WTC11 (cell line): ENCODE measurements at regions not wholly inside any gene's neighbourhood (a gene's known extent, or its start where the extent isn't known, plus 50 kb on each side); places are given as distances from the start of the nearest gene placed in this dataset.
"Not testable (repeated sequence)": the region's sequence is repeated elsewhere in the genome, so short reads cannot be mapped to it uniquely, and the experiment has no call there.

Source experiments
- ATAC-seq: fragments of 200-7000 bp; cut with Tn5 transposase; 2 replicates; pipeline ENCODE4 v1.10.0; 2021; ENCODE audit warnings: mild to moderate bottlenecking, moderate library complexity
- CTCF ChIA-PET: fragments of 300-600 bp; sonication (Branson Sonifier 250); formaldehyde crosslinking; loops from one replicate; lab custom pipeline; 2021; ENCODE audit warnings: antibody characterized with exemption; lab: Charles Lee
- POLR2A ChIA-PET: fragments of 350-600 bp; sonication (Branson Sonifier 250); formaldehyde crosslinking; loops from one replicate; lab custom pipeline; 2021; ENCODE audit warnings: antibody characterized with exemption; lab: Charles Lee
- DNase-seq: peaks from one replicate; pipeline ENCODE4 v3.0.0; 2021; ENCODE audit warnings: low spot score
- H3K27ac Mint-ChIP-seq: 2 replicates; pipeline ENCODE4 v1.8.0; 2021; ENCODE audit warnings: mixed read lengths
- H3K27me3 Mint-ChIP-seq: 2 replicates; pipeline ENCODE4 v1.8.0; 2021; ENCODE audit warnings: low read depth, mild to moderate bottlenecking, moderate library complexity, mixed read lengths
- H3K36me3 Mint-ChIP-seq: 2 replicates; pipeline ENCODE4 v1.8.0; 2021; ENCODE audit warnings: mixed read lengths
- H3K4me1 Mint-ChIP-seq: 2 replicates; pipeline ENCODE4 v1.8.0; 2022; ENCODE audit warnings: mixed read lengths
- H3K4me3 Mint-ChIP-seq: 2 replicates; pipeline ENCODE4 v1.8.0; 2021; ENCODE audit warnings: mild to moderate bottlenecking, moderate library complexity, mixed read lengths
- H3K9me3 Mint-ChIP-seq: 2 replicates; pipeline ENCODE4 v1.8.0; 2021; ENCODE audit warnings: mixed read lengths
- ATF1 ChIP-seq: sonication (generic); formaldehyde crosslinking; IDR thresholded peaks from 2 replicates; pipeline ENCODE4 v1.8.1; 2023; ENCODE audit warnings: mild to moderate bottlenecking, moderate library complexity, missing genetic modification reagents
- ATF3 ChIP-seq: sonication (generic); formaldehyde crosslinking; conservative IDR thresholded peaks from 2 replicates; pipeline ENCODE4 v1.8.1; 2022; ENCODE audit warnings: mild to moderate bottlenecking, missing genetic modification reagents
- ATF6 ChIP-seq: sonication (generic); formaldehyde crosslinking; IDR thresholded peaks from 2 replicates; pipeline ENCODE4 v1.8.1; 2023; ENCODE audit warnings: mild to moderate bottlenecking, missing genetic modification reagents
- E2F4 ChIP-seq: sonication (generic); formaldehyde crosslinking; IDR thresholded peaks from 2 replicates; pipeline ENCODE4 v1.8.1; 2022; ENCODE audit warnings: low read depth, mild to moderate bottlenecking, moderate library complexity, missing genetic modification reagents, borderline replicate concordance
- ELF4 ChIP-seq: sonication (generic); formaldehyde crosslinking; IDR thresholded peaks from 2 replicates; pipeline ENCODE4 v1.8.1; 2022; ENCODE audit warnings: low read depth, mild to moderate bottlenecking, moderate library complexity, missing genetic modification reagents
- ETV6 ChIP-seq: sonication (generic); formaldehyde crosslinking; IDR thresholded peaks from 2 replicates; pipeline ENCODE4 v1.8.1; 2022; ENCODE audit warnings: mild to moderate bottlenecking, missing genetic modification reagents
- FOXK1 ChIP-seq: sonication (generic); formaldehyde crosslinking; IDR thresholded peaks from 2 replicates; pipeline ENCODE4 v1.8.0; 2022; ENCODE audit warnings: mild to moderate bottlenecking, moderate library complexity, missing genetic modification reagents
- FOXP4 ChIP-seq: sonication (generic); formaldehyde crosslinking; IDR thresholded peaks from 2 replicates; pipeline ENCODE4 v1.8.0; 2022; ENCODE audit warnings: mild to moderate bottlenecking, missing genetic modification reagents
- GABPB1 ChIP-seq: sonication (generic); formaldehyde crosslinking; IDR thresholded peaks from 2 replicates; pipeline ENCODE4 v1.8.1; 2023; ENCODE audit warnings: mild to moderate bottlenecking, missing genetic modification reagents
- NFYB ChIP-seq: sonication (generic); formaldehyde crosslinking; conservative IDR thresholded peaks from 2 replicates; pipeline ENCODE4 v1.8.0; 2022; ENCODE audit warnings: low read depth, missing genetic modification reagents
- NR1H2 ChIP-seq: sonication (generic); formaldehyde crosslinking; IDR thresholded peaks from 2 replicates; pipeline ENCODE4 v1.9.0; 2021; ENCODE audit warnings: mild to moderate bottlenecking, moderate library complexity, missing genetic modification reagents
- NR3C1 ChIP-seq: sonication (generic); formaldehyde crosslinking; conservative IDR thresholded peaks from 2 replicates; pipeline ENCODE4 v1.8.1; 2023; ENCODE audit warnings: low read depth, mild to moderate bottlenecking, missing genetic modification reagents
- PRRX2 ChIP-seq: fragments of 250-450 bp; sonication (Bioruptor Pico); IDR thresholded peaks from 2 replicates; pipeline ENCODE4 v1.8.0; 2021; ENCODE audit warnings: mild to moderate bottlenecking
- RELA ChIP-seq: sonication (generic); formaldehyde crosslinking; IDR thresholded peaks from 2 replicates; pipeline ENCODE4 v1.8.1; 2022; ENCODE audit warnings: missing genetic modification reagents, mild to moderate bottlenecking, borderline replicate concordance
- TCF7 ChIP-seq: sonication (generic); formaldehyde crosslinking; IDR thresholded peaks from 2 replicates; pipeline ENCODE4 v1.8.0; 2022; ENCODE audit warnings: mild to moderate bottlenecking, low read depth, missing genetic modification reagents, moderate library complexity
- TEAD1 ChIP-seq: sonication (generic); formaldehyde crosslinking; IDR thresholded peaks from 2 replicates; pipeline ENCODE4 v1.8.0; 2022; ENCODE audit warnings: mild to moderate bottlenecking, missing genetic modification reagents
- TEAD4 ChIP-seq: sonication (generic); formaldehyde crosslinking; IDR thresholded peaks from 2 replicates; pipeline ENCODE4 v1.8.0; 2022; ENCODE audit warnings: mild to moderate bottlenecking, missing genetic modification reagents
- ZNF121 ChIP-seq: sonication (generic); formaldehyde crosslinking; IDR thresholded peaks from 2 replicates; pipeline ENCODE4 v1.8.0; 2023; ENCODE audit warnings: missing genetic modification reagents
- ZNF281 ChIP-seq: sonication (generic); formaldehyde crosslinking; IDR thresholded peaks from 2 replicates; pipeline ENCODE4 v1.8.0; 2023; ENCODE audit warnings: mild to moderate bottlenecking, missing genetic modification reagents
- ZNF317 ChIP-seq: sonication (generic); formaldehyde crosslinking; IDR thresholded peaks from 2 replicates; pipeline ENCODE4 v1.8.1; 2023; ENCODE audit warnings: low read depth, mild to moderate bottlenecking, moderate library complexity, missing genetic modification reagents, borderline replicate concordance
- ZNF425 ChIP-seq: fragments of 250-450 bp; sonication (Bioruptor Pico); conservative IDR thresholded peaks from 2 replicates; pipeline ENCODE4 v1.9.0; 2021; ENCODE audit warnings: mild to moderate bottlenecking
- TF ChIP-seq, protein P1 (sequence below): fragments of 250-450 bp; sonication (Bioruptor Pico); IDR thresholded peaks from 2 replicates; pipeline ENCODE4 v1.9.0; 2021; ENCODE audit warnings: moderate library complexity, mild to moderate bottlenecking, inconsistent platforms, borderline replicate concordance

DNA sequence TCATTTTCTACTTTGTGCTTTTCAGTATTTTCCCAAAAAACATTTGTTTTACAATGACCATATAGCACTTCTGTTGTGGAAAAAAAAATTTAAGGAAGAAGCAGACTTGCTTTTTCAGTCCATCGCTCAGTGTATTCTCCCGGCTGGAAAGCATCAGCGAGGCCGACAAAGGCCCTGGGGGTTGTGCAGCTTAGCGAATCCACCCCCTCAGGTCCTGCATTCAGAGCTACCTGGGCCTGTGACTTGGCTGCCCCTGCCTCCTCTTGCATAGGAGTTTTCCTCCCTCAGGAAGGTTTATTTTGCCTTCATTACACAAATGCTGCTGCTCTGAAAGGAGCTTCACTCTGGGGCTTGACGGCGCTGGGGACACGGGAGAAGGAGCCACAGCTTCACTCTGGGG, 244.4 kb upstream of the MGAT5 start:
- H3K9me3 Mint-ChIP-seq: no peaks in the 10 kb centered on the region
- H3K4me1 Mint-ChIP-seq: peaks cover 8% of the 10 kb centered on the region; the same call in 1 of the 2 replicates
- H3K27me3 Mint-ChIP-seq: no peaks in the 10 kb centered on the region
- TF ChIP-seq PRRX2 (CRISPR knock-in tag) (no peak), NR3C1 (no peak), RELA (no peak), TCF7 (CRISPR knock-in tag) (no peak), ZNF425 (CRISPR knock-in tag) (no peak), ATF1 (no peak), ETV6 (CRISPR knock-in tag) (no peak), ATF6 (CRISPR knock-in tag) (no peak), GABPB1 (no peak), FOXP4 (CRISPR knock-in tag) (no peak)
- peak; percentile 69 for ATAC-seq
- no peak overlapping the region for H3K4me3 Mint-ChIP-seq
- ChIA-PET CTCF (no interaction called here), POLR2A (no interaction called here)
- no peaks in the 10 kb centered on the region for H3K36me3 Mint-ChIP-seq
- DNase-seq: no peak
- H3K27ac Mint-ChIP-seq: no peak overlapping the region

DNA sequence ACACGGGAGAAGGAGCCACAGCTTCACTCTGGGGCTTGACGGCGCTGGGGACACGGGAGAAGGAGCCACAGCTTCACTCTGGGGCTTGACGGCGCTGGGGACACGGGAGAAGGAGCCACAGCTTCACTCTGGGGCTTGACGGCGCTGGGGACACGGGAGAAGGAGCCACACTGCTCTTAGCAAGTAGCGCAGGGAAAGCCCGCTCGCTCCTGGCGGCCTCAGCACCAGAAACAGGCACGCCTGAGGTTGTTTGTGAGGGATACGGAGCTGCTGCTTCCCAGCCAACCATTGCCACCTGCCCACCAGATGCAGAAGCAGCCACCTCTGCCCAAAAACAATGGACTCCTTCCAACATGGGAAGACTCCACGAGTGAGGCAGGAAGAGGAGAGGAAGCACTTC, 244.0 kb upstream of the MGAT5 start:
- H3K36me3 Mint-ChIP-seq, DNase-seq, H3K27me3 Mint-ChIP-seq, H3K4me1 Mint-ChIP-seq, ATAC-seq, H3K27ac Mint-ChIP-seq, H3K4me3 Mint-ChIP-seq, POLR2A ChIA-PET, CTCF ChIA-PET, H3K9me3 Mint-ChIP-seq: not testable (repeated sequence)

DNA sequence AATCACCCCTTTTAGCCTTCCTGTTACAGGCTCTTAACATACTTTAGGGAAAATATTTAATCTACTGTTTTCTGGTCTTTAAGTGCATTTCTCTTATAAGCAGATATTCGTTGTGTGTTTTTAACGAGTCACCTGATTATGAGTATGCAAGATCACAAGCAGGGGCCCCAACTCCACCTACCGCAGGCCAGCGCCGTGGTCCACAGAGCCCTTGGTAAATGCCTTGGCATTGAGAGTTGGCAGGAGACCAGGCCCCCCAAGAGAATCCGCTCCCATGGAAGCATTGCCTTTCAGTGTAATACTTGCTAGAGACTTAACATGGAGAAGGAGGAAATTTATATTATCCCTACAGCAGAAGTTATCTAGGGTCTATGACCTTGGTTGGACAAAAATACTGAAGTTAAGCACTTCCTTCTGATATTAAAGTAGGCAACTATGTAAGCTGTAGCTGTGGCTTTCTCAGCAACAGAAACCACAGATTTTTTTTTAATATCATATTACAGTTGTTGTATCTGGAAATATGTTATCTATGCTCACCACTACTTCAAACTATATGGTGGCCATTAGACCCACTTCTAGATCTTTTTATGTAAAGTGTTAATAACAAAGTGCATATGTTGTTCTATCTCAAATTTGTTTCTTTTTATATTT, 241.8 kb upstream of the MGAT5 start:
- no peaks in the 10 kb centered on the region for H3K9me3 Mint-ChIP-seq
- H3K27ac Mint-ChIP-seq: no peak overlapping the region
- DNase-seq: no peak
- POLR2A ChIA-PET: no interaction called here
- no peak overlapping the region for H3K4me3 Mint-ChIP-seq
- no peak for ATAC-seq
- H3K4me1 Mint-ChIP-seq: peaks cover 8% of the 10 kb centered on the region; the same call in 1 of the 2 replicates
- H3K36me3 Mint-ChIP-seq: no peaks in the 10 kb centered on the region
- CTCF ChIA-PET: no interaction called here
- no peaks in the 10 kb centered on the region for H3K27me3 Mint-ChIP-seq
- TF ChIP-seq ELF4 (CRISPR knock-in tag) (no peak), FOXK1 (CRISPR knock-in tag) (no peak), TEAD4 (no peak), ZNF317 (CRISPR knock-in tag) (no peak), NR1H2 (no peak), NFYB (CRISPR knock-in tag) (no peak), TEAD1 (CRISPR knock-in tag) (no peak), ZNF121 (CRISPR knock-in tag) (no peak), ZNF281 (CRISPR knock-in tag) (no peak), ATF3 (CRISPR knock-in tag) (no peak), E2F4 (CRISPR knock-in tag) (no peak)
- TF ChIP-seq, protein P1, sequence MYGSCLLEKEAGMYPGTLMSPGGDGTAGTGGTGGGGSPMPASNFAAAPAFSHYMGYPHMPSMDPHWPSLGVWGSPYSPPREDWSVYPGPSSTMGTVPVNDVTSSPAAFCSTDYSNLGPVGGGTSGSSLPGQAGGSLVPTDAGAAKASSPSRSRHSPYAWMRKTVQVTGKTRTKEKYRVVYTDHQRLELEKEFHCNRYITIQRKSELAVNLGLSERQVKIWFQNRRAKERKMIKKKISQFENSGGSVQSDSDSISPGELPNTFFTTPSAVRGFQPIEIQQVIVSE (CRISPR knock-in tag): no peak
